ENCODE measurements at regions not wholly inside any gene's neighbourhood (a gene's known extent, or its start where the extent isn't known, plus 50 kb on each side); places are given as distances from the start of the nearest gene placed in this dataset.

- Histone ChIP-seq H3K4me1 (ENCODE audit: control insufficient read depth, insufficient read depth, low read length) (peaks cover 15% of the 10 kb centered on the region), H3K36me3 (ENCODE audit: insufficient read depth, low read length) (no peaks in the 10 kb centered on the region), H3K4me3 (ENCODE audit: low read length) (no peak overlapping the region), H3K27me3 (ENCODE audit: control insufficient read depth, insufficient read depth, low read length) (no peaks in the 10 kb centered on the region), H3K9me3 (replicated peaks; ENCODE audit: low read length) (no peaks in the 10 kb centered on the region), H3K4me2 (ENCODE audit: low read length) (no peak overlapping the region), H3K9ac (ENCODE audit: low read depth, low read length) (no peak overlapping the region)
These were observed 192.1 kb upstream of the RGMB start for GRCh38 chr5:98581112-98581997.

DNA sequence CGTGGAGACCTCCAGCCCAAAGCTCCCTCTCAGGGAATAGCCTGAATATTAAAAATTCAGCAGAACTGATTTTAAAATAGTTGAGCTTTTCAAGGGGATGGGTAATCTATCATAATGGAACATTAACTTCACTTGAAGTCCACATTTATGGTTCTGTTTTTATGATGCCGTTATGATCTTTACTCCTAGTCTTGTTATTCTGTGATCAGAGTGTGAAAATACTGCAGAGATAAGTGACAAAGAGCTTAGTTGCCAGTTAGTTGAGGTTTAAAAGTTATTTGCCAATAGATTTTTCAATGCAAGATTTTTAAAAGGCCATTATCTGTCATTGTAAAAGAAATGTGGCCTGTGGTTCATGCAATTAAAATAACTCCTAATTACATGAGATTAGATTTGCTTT, 189.9 kb upstream of the RGMB start:
- H3K27me3 ChIP-seq (ENCODE audit: control insufficient read depth, insufficient read depth, low read length) = no peaks in the 10 kb centered on the region
- no peaks in the 10 kb centered on the region for H3K9me3 ChIP-seq (replicated peaks; ENCODE audit: low read length)
- no peak overlapping the region for H3K4me2 ChIP-seq (ENCODE audit: low read length)
- H3K4me1 ChIP-seq (ENCODE audit: control insufficient read depth, insufficient read depth, low read length) = peaks cover 15% of the 10 kb centered on the region
- no peaks in the 10 kb centered on the region for H3K36me3 ChIP-seq (ENCODE audit: insufficient read depth, low read length)
- H3K9ac ChIP-seq (ENCODE audit: low read depth, low read length) = no peak overlapping the region
- no peak overlapping the region for H3K4me3 ChIP-seq (ENCODE audit: low read length)

DNA sequence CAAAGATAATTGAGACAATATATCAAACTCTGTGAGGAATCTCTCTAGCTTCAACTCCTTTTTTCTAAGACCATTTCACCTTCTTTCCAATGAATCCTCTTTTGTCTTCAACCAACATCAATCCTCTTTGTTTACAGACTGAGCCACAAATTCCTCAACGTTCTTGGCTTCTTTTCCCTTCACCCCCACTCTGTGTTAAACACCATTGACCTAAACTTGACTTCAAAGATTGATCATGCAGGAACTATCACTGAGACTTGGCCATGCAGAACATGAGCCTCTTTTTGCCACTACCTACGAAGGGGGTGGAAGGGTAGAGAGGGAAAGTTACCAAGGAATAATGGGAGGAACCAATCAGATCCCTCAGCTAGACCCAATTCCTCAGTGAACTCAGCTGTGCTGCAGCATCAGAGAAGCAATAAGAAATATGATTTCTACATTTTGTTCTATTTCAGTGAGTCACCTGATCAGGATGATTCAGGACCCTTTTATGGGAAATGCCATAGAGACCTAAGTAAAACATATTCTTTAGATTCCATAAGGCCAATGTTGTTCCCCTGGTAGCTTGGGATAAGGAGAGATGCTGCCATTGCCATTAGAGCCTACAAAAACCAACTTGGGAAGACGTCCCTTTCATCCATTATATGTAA, 187.7 kb upstream of the RGMB start:
- H3K36me3 ChIP-seq (ENCODE audit: insufficient read depth, low read length) = no peaks in the 10 kb centered on the region
- no peak overlapping the region for H3K4me2 ChIP-seq (ENCODE audit: low read length)
- no peaks in the 10 kb centered on the region for H3K27me3 ChIP-seq (ENCODE audit: control insufficient read depth, insufficient read depth, low read length)
- no peak overlapping the region for H3K9ac ChIP-seq (ENCODE audit: low read depth, low read length)
- no peak overlapping the region for H3K4me3 ChIP-seq (ENCODE audit: low read length)
- H3K9me3 ChIP-seq (replicated peaks; ENCODE audit: low read length) = no peaks in the 10 kb centered on the region
- H3K4me1 ChIP-seq (ENCODE audit: control insufficient read depth, insufficient read depth, low read length) = peaks cover 15% of the 10 kb centered on the region

DNA sequence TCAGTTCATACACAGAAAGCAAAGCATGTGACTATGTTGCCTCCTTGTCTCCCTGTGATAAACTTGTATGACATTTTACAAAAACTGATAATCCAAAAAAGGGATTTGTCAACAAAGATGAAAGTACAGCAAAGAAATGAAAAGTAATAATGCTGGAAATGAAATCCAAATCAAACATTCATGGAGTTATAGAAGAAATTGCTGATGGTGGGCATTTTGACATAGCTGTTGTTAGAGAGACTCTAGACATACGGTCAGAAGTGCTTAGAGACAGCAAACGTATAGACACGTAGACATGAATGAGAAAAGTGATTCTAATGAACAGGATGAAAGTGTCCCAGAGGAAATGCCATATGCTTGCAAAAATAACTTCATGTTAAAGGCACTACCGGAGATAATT, 186.9 kb upstream of the RGMB start:
- H3K36me3 ChIP-seq (ENCODE audit: insufficient read depth, low read length) = no peaks in the 10 kb centered on the region
- no peaks in the 10 kb centered on the region for H3K9me3 ChIP-seq (replicated peaks; ENCODE audit: low read length)
- no peak overlapping the region for H3K4me2 ChIP-seq (ENCODE audit: low read length)
- no peak overlapping the region for H3K9ac ChIP-seq (ENCODE audit: low read depth, low read length)
- no peak overlapping the region for H3K4me3 ChIP-seq (ENCODE audit: low read length)
- no peaks in the 10 kb centered on the region for H3K27me3 ChIP-seq (ENCODE audit: control insufficient read depth, insufficient read depth, low read length)
- H3K4me1 ChIP-seq (ENCODE audit: control insufficient read depth, insufficient read depth, low read length) = peaks cover 9% of the 10 kb centered on the region

DNA sequence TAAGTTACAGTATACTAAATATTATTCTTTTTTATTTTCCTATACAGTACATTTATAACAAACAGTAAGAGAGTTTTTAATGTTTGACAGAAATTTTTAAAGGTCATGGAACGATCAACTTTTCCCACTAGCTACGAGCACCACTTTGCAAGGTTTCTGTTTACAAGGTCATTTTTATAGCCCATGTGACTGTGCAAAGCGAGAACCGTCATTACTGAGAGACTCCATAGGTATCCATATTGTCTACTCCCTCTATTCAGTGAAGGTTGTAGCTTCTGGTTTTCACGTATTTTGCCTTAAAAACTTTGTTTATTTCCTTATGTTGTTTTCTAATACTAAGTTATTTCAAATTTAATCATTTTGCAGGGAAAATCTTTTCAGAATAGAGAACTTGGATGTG, 186.3 kb upstream of the RGMB start:
- Histone ChIP-seq H3K36me3 (ENCODE audit: insufficient read depth, low read length) (no peaks in the 10 kb centered on the region), H3K4me2 (ENCODE audit: low read length) (no peak overlapping the region), H3K4me1 (ENCODE audit: control insufficient read depth, insufficient read depth, low read length) (peaks cover 5% of the 10 kb centered on the region), H3K9me3 (replicated peaks; ENCODE audit: low read length) (no peaks in the 10 kb centered on the region), H3K4me3 (ENCODE audit: low read length) (no peak overlapping the region), H3K27me3 (ENCODE audit: control insufficient read depth, insufficient read depth, low read length) (no peaks in the 10 kb centered on the region), H3K9ac (ENCODE audit: low read depth, low read length) (no peak overlapping the region)

DNA sequence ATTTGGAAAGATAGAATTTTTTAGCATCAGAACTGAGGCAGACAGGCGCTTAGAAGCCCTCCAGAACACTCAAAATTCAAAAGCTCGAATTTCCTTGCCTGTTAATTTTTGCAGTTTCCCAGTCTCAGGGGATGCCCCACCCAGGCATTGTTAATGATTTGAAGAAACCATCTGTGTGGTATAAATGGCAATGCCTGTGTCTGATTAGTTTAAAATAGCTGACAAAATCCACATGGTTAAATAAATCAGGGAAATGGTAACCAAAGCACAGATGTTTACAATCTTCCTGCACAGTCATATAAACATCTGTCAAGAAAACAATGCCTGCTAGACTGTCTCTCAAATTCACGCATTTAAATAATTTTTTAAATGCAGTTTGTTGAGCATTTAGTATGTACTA, 185.2 kb upstream of the RGMB start:
- no peak overlapping the region for H3K4me3 ChIP-seq (ENCODE audit: low read length)
- H3K9me3 ChIP-seq (replicated peaks; ENCODE audit: low read length) = no peaks in the 10 kb centered on the region
- H3K4me2 ChIP-seq (ENCODE audit: low read length) = no peak overlapping the region
- H3K27me3 ChIP-seq (ENCODE audit: control insufficient read depth, insufficient read depth, low read length) = no peaks in the 10 kb centered on the region
- H3K9ac ChIP-seq (ENCODE audit: low read depth, low read length) = no peak overlapping the region
- H3K36me3 ChIP-seq (ENCODE audit: insufficient read depth, low read length) = no peaks in the 10 kb centered on the region
- H3K4me1 ChIP-seq (ENCODE audit: control insufficient read depth, insufficient read depth, low read length) = peaks cover 5% of the 10 kb centered on the region

GRCh38 chr5:98593418-98593817, 180.0 kb upstream of the RGMB start:
- no peak overlapping the region for H3K4me2 ChIP-seq (ENCODE audit: low read length)
- no peak overlapping the region for H3K9ac ChIP-seq (ENCODE audit: low read depth, low read length)
- H3K36me3 ChIP-seq (ENCODE audit: insufficient read depth, low read length) = no peaks in the 10 kb centered on the region
- no peaks in the 10 kb centered on the region for H3K27me3 ChIP-seq (ENCODE audit: control insufficient read depth, insufficient read depth, low read length)
- no peaks in the 10 kb centered on the region for H3K9me3 ChIP-seq (replicated peaks; ENCODE audit: low read length)
- peaks cover 4% of the 10 kb centered on the region for H3K4me1 ChIP-seq (ENCODE audit: control insufficient read depth, insufficient read depth, low read length)
- no peak overlapping the region for H3K4me3 ChIP-seq (ENCODE audit: low read length)

DNA sequence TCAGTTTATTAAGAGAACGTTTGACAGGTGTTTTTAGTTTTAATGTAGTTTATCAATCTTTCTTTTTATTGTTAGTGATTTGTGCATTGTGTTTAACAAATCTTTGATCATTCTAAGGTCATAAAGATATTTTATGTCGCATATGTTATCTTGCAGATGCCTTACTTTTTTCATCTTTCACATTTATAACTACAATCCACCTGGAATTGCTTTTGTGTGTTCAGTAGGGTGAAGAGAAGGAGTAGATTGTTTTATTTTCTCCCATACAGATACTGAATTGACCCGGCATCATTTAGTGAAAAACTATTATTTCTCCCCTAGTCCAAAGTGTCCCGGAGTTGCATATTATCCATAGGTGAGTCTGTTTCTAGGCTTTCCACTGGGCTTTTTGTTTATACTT, 179.4 kb upstream of the RGMB start:
- Histone ChIP-seq H3K4me3 (ENCODE audit: low read length) (no peak overlapping the region), H3K9me3 (replicated peaks; ENCODE audit: low read length) (no peaks in the 10 kb centered on the region), H3K27me3 (ENCODE audit: control insufficient read depth, insufficient read depth, low read length) (no peaks in the 10 kb centered on the region), H3K4me1 (ENCODE audit: control insufficient read depth, insufficient read depth, low read length) (peaks cover 4% of the 10 kb centered on the region), H3K4me2 (ENCODE audit: low read length) (no peak overlapping the region), H3K9ac (ENCODE audit: low read depth, low read length) (no peak overlapping the region), H3K36me3 (ENCODE audit: insufficient read depth, low read length) (no peaks in the 10 kb centered on the region)

DNA sequence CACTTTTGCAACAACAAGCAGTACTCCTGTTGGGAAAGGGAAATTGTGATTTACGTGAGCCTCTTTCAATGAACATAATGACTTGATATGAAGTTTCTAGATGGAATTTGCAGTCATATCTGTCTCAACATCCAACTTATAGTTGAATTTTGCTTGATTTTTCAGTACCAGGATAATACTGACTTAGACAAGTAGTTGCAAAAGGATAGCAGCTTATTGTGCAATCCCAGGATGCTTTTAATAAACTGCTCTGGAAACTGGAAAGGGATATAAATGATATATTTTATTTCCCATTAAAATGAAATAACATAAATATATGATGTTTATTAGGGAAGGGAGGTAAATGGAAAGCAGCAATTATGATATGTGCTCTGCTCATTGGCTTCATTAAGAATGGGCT, 174.4 kb upstream of the RGMB start:
- no peak overlapping the region for H3K9ac ChIP-seq (ENCODE audit: low read depth, low read length)
- no peak overlapping the region for H3K4me3 ChIP-seq (ENCODE audit: low read length)
- no peaks in the 10 kb centered on the region for H3K27me3 ChIP-seq (ENCODE audit: control insufficient read depth, insufficient read depth, low read length)
- no peaks in the 10 kb centered on the region for H3K36me3 ChIP-seq (ENCODE audit: insufficient read depth, low read length)
- no peaks in the 10 kb centered on the region for H3K9me3 ChIP-seq (replicated peaks; ENCODE audit: low read length)
- no peak overlapping the region for H3K4me2 ChIP-seq (ENCODE audit: low read length)
- peaks cover 4% of the 10 kb centered on the region for H3K4me1 ChIP-seq (ENCODE audit: control insufficient read depth, insufficient read depth, low read length)

GRCh38 chr5:98602534-98603112, 170.8 kb upstream of the RGMB start:
- Histone ChIP-seq H3K4me3 (ENCODE audit: low read length) (no peak overlapping the region), H3K4me2 (ENCODE audit: low read length) (no peak overlapping the region), H3K4me1 (ENCODE audit: control insufficient read depth, insufficient read depth, low read length) (peaks cover 12% of the 10 kb centered on the region), H3K9ac (ENCODE audit: low read depth, low read length) (no peak overlapping the region), H3K36me3 (ENCODE audit: insufficient read depth, low read length) (no peaks in the 10 kb centered on the region), H3K9me3 (replicated peaks; ENCODE audit: low read length) (no peaks in the 10 kb centered on the region), H3K27me3 (ENCODE audit: control insufficient read depth, insufficient read depth, low read length) (no peaks in the 10 kb centered on the region)

DNA sequence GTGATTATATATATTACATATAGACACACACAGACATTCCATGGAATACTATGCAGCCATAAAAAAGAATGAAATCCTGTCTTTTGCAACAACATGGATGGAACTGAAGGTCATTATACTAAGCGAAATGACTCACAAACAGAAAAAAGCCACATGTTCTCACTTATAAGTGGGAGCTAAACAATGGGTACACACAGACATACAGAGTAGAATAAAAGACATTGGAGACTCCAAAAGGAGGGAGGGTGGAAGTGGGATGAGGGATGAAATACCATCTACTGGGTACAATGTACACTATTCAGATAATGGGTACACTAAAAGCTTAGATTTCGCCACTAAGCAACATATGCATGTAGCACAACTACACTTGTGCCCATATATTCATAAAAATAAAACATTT, 170.0 kb upstream of the RGMB start:
- peaks cover 11% of the 10 kb centered on the region for H3K4me1 ChIP-seq (ENCODE audit: control insufficient read depth, insufficient read depth, low read length)
- H3K27me3 ChIP-seq (ENCODE audit: control insufficient read depth, insufficient read depth, low read length) = no peaks in the 10 kb centered on the region
- no peaks in the 10 kb centered on the region for H3K9me3 ChIP-seq (replicated peaks; ENCODE audit: low read length)
- no peak overlapping the region for H3K4me2 ChIP-seq (ENCODE audit: low read length)
- no peak overlapping the region for H3K9ac ChIP-seq (ENCODE audit: low read depth, low read length)
- no peak overlapping the region for H3K4me3 ChIP-seq (ENCODE audit: low read length)
- H3K36me3 ChIP-seq (ENCODE audit: insufficient read depth, low read length) = no peaks in the 10 kb centered on the region
